ENCODE measurements at regions not wholly inside any gene's neighbourhood (a gene's known extent, or its start where the extent isn't known, plus 50 kb on each side); places are given as distances from the start of the nearest gene placed in this dataset.

GRCh38 chr1:29455781-29456180, 219.5 kb downstream of the PTPRU start:
- no peak for DNase-seq

- no peak for DNase-seq
These were observed 218.5 kb downstream of the PTPRU start for GRCh38 chr1:29454616-29455380.

- DNase-seq, result no peak
These were observed 217.3 kb downstream of the PTPRU start for GRCh38 chr1:29453502-29454240.

- no peak for DNase-seq
These were observed 216.3 kb downstream of the PTPRU start for GRCh38 chr1:29452463-29453230.

- no peak for DNase-seq
These were observed 215.1 kb downstream of the PTPRU start for GRCh38 chr1:29451368-29451892.

- DNase-seq, result no peak
These were observed 214.3 kb downstream of the PTPRU start for GRCh38 chr1:29450591-29450990.

GRCh38 chr1:29448456-29449235, 212.3 kb downstream of the PTPRU start:
- no peak for DNase-seq

- no peak for DNase-seq
These were observed 211.0 kb downstream of the PTPRU start for GRCh38 chr1:29447368-29447767.

- DNase-seq, result no peak
These were observed 208.7 kb downstream of the PTPRU start for GRCh38 chr1:29444782-29445729.

- DNase-seq, result no peak
These were observed 207.9 kb downstream of the PTPRU start for GRCh38 chr1:29444081-29444715.

- DNase-seq, result no peak
These were observed 205.8 kb downstream of the PTPRU start for GRCh38 chr1:29441916-29442668.

GRCh38 chr1:29439615-29440014, 203.3 kb downstream of the PTPRU start:
- no peak for DNase-seq

- DNase-seq, result no peak
These were observed 202.7 kb downstream of the PTPRU start for GRCh38 chr1:29438991-29439390.

GRCh38 chr1:29437946-29438345, 201.6 kb downstream of the PTPRU start:
- no peak for DNase-seq

- no peak for DNase-seq
These were observed 200.0 kb downstream of the PTPRU start for GRCh38 chr1:29436181-29436785.

GRCh38 chr1:29433830-29434229, 197.5 kb downstream of the PTPRU start:
- no peak for DNase-seq

GRCh38 chr1:29431138-29431537, 194.8 kb downstream of the PTPRU start:
- no peak for DNase-seq

- DNase-seq, result no peak
These were observed 193.3 kb downstream of the PTPRU start for GRCh38 chr1:29429656-29430055.

GRCh38 chr1:29428997-29429396, 192.7 kb downstream of the PTPRU start:
- DNase-seq, result no peak

GRCh38 chr1:29428280-29428615, 191.9 kb downstream of the PTPRU start:
- no peak for DNase-seq
